ENCODE measurements at regions not wholly inside any gene's neighbourhood (a gene's known extent, or its start where the extent isn't known, plus 50 kb on each side); places are given as distances from the start of the nearest gene placed in this dataset.
A peak's percentile ranks its signal among the peaks of the same experiment; 100 is the strongest.
"Not testable (repeated sequence)": the region's sequence is repeated elsewhere in the genome, so short reads cannot be mapped to it uniquely, and the experiment has no call there.

DNA sequence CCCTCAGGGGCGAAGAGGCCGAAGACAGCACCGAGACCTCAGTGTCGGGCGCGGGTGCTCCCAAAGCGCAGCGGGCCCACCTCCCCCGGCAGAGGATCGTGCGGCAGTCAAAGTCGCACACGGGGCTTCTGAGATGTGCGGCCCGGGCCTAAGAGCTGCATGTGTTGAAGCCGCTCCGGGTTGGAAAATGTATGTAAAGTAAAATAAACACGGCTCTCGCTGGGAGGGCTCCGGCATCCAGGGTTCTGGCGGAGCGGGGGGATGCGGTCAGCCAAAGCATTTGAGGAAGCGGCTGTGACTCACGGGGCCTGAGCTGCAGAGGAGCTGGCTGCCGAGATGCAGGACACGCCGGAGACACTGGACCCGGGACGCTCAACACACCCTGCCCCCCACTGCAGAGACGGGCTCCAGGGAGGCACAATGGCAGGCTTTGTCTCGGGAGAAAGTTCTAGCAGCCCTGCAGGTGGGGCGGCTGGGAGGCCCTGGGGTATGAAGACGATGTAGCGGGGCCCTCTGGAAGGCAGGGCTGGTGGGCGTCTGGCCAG is 185.8 kb downstream of the NPIPB11 start:
- Histone ChIP-seq H4K5ac (ENCODE audit: low read depth, low read length) (peak overlapping the region; percentile 99), H2AK9ac (replicated peaks; ENCODE audit: low read depth, low read length, poor library complexity) (peak overlapping the region; percentile 65), H2AFZ (replicated peaks; ENCODE audit: low read length, poor library complexity) (peak overlapping the region; percentile 76), H4K8ac (ENCODE audit: low read depth in 2 of 2, low read length in 2 of 2) (peak overlapping the region; percentile 98 to 100; a peak in 3 of 4 replicates), H2BK5ac (ENCODE audit: low read depth, low read length, poor library complexity, severe bottlenecking) (peak overlapping the region; percentile 99), H3K4me1 (ENCODE audit: control insufficient read depth, insufficient read depth, low read length) (peaks cover 22% of the 10 kb centered on the region), H2AK5ac (ENCODE audit: low read depth, low read length) (peak overlapping the region; percentile 100), H3K56ac (ENCODE audit: extremely low read depth, insufficient read depth, low read length) (peak overlapping the region; percentile 93), H3K27ac (ENCODE audit: insufficient read depth, low read length) (peak overlapping the region; percentile 100), H4K91ac (ENCODE audit: insufficient read depth, low read depth, low read length) (peak overlapping the region; percentile 99), H3K4ac (ENCODE audit: low read depth, low read length) (peak overlapping the region; percentile 100), H3K79me1 (ENCODE audit: low read depth in 1 of 2, low read length in 2 of 2) (peaks cover 14 to 34% of the 10 kb centered on the region in 2 experiments), H2BK15ac (ENCODE audit: low read depth, low read length) (peak overlapping the region; percentile 97; the same call in 2 of the 3 replicates), H3K36me3 (ENCODE audit: control insufficient read depth, insufficient read depth, low read length) (peaks cover 25% of the 10 kb centered on the region), H3K4me2 (ENCODE audit: low read depth, low read length) (peak overlapping the region; percentile 99), H2BK20ac (ENCODE audit: low read depth, low read length) (peak overlapping the region; percentile 100; the same call in 1 of the 2 replicates), H3K9ac (ENCODE audit: low read depth, low read length) (peak overlapping the region; percentile 90), H3K9me1 (ENCODE audit: insufficient read depth, low read length) (peaks cover 17% of the 10 kb centered on the region), H2BK120ac (ENCODE audit: low read depth, low read length) (peak overlapping the region; percentile 100), H3K9me3 (ENCODE audit: control insufficient read depth, insufficient read depth, low read length) (peaks cover 31% of the 10 kb centered on the region), H3K14ac (replicated peaks; ENCODE audit: low read depth, low read length) (peak overlapping the region; percentile 100), H3K18ac (ENCODE audit: low read depth, low read length) (peak overlapping the region; percentile 100), H3K4me3 (ENCODE audit: insufficient read depth, low read depth, low read length) (peak overlapping the region; percentile 58), H3K23ac (ENCODE audit: low read depth, low read length) (peak overlapping the region; percentile 89)
- in situ Hi-C loops (cut with MboI; ENCODE audit: low sequenced_read_pairs); H3K27me3 ChIP-seq (ENCODE audit: control insufficient read depth, insufficient read depth, low read length); CTCF ChIA-PET; dilution Hi-C loops (cut with HindIII; ENCODE audit: low sequenced_read_pairs, unreplicated experiment); intact Hi-C loops (cut with micrococcal nuclease); H4K20me1 ChIP-seq (ENCODE audit: insufficient read depth, low read length); BruUV-seq (replicated peaks); POLR2A ChIA-PET (ENCODE audit: unreplicated experiment): not testable (repeated sequence)
- ATAC-seq (ENCODE audit: low read depth), result peak; percentile 92
- 0% methylated on average over 5 of the region's 36 CpGs; no CpG with 5 or more reads in 1 of the 2 experiments for WGBS, 2 experiments (ENCODE audit: extremely low coverage in 2 of 2, insufficient read length in 1 of 2)
- peak; percentile 94 for DNase-seq
- TF ChIP-seq FOS (IDR thresholded peaks at IDR 0.05; ENCODE audit: low read depth, low read length) (peak; percentile 28; the same call in 1 of the 2 replicates), BHLHE40 (IDR thresholded peaks at IDR 0.05; ENCODE audit: low read depth, low read length) (peak; percentile 67; the same call in 1 of the 2 replicates), MXI1 (IDR thresholded peaks at IDR 0.05; ENCODE audit: borderline replicate concordance, low read depth, low read length) (0 out of 2 replicates have a peak, but pooled peaks have one; percentile 21), MAZ (IDR thresholded peaks at IDR 0.05; ENCODE audit: borderline replicate concordance, low read depth, low read length) (peak; percentile 29), POLR2A (IDR thresholded peaks at IDR 0.05; ENCODE audit: low read depth, low read length) (peak; percentile 58; the same call in 1 of the 2 replicates), RAD21 (IDR thresholded peaks at IDR 0.05; ENCODE audit: low read length) (0 out of 2 replicates have a peak, but pooled peaks have one; percentile 16)

All from IMR-90 (cell line).